CD14-positive monocyte (primary cell): ENCODE measurements at regions not wholly inside any gene's neighbourhood (a gene's known extent, or its start where the extent isn't known, plus 50 kb on each side); places are given as distances from the start of the nearest gene placed in this dataset.

ENCODE experiments used
- DNase-seq, 3 donors: peaks; one replicate each; pipeline ENCODE4 v3.0.0-alpha.2; 2011 to 2022
- H2AFZ ChIP-seq: 2 replicates; pipeline ENCODE4 v1.6.0; 2012; ENCODE audit warnings: mild to moderate bottlenecking, low read depth, low read length, inconsistent platforms; ENCODE audit not compliant: insufficient read depth, poor library complexity, severe bottlenecking
- H3K27ac ChIP-seq, 2 donors: 1 replicate in 1 of 2; 2 replicates in 1 of 2; pipeline ENCODE4 v1.5.1; 2012 to 2013; ENCODE audit warnings: low read length in 2 of 2, control low read depth in 1 of 2, inconsistent platforms in 1 of 2, low read depth in 1 of 2, mild to moderate bottlenecking in 1 of 2
- H3K27me3 ChIP-seq, 2 donors: one replicate each; pipeline versions ENCODE4 v1.6.0 to v1.6.1; 2011 to 2013; ENCODE audit warnings: low read length in 2 of 2; ENCODE audit not compliant: control insufficient read depth in 2 of 2, insufficient read depth in 2 of 2
- H3K36me3 ChIP-seq, 2 donors: replicated peaks in 1 of 2; 1 replicate in 1 of 2; 2 replicates in 1 of 2; pipeline versions ENCODE4 v1.5.1 to v1.6.1; 2012 to 2013; ENCODE audit warnings: low read length in 2 of 2, control low read depth in 1 of 2, inconsistent platforms in 1 of 2, mild to moderate bottlenecking in 1 of 2; ENCODE audit not compliant: insufficient read depth in 2 of 2, control insufficient read depth in 1 of 2
- H3K4me1 ChIP-seq, 2 donors: 1 replicate in 1 of 2; 2 replicates in 1 of 2; pipeline versions ENCODE4 v1.5.1 to v1.6.1; 2012 to 2013; ENCODE audit warnings: low read length in 2 of 2, control low read depth in 1 of 2, inconsistent platforms in 1 of 2, mild to moderate bottlenecking in 1 of 2, moderate library complexity in 1 of 2; ENCODE audit not compliant: insufficient read depth in 2 of 2, control insufficient read depth in 1 of 2
- H3K4me2 ChIP-seq: replicated peaks from 2 replicates; pipeline ENCODE3; 2012; ENCODE audit warnings: low read length, moderate library complexity, mild to moderate bottlenecking; ENCODE audit not compliant: poor library complexity, severe bottlenecking; ENCODE audit errors: extremely low read depth
- H3K4me3 ChIP-seq, 3 experiments: fragments of 200-600 bp in 1 of 3; sonication (generic) in 1 of 3; replicated peaks in 1 of 3; 1 replicate in 2 of 3; 2 replicates in 1 of 3; pipeline ENCODE4 v1.5.1; 2011 to 2013; ENCODE audit warnings: low read length in 3 of 3, mild to moderate bottlenecking in 3 of 3, control low read depth in 2 of 3, low read depth in 2 of 3, inconsistent platforms in 1 of 3, moderate library complexity in 1 of 3
- H3K79me2 ChIP-seq: 2 replicates; pipeline ENCODE4 v1.6.0; 2012; ENCODE audit warnings: mild to moderate bottlenecking, control low read depth, inconsistent platforms, low read length, moderate library complexity; ENCODE audit not compliant: insufficient read depth
- H3K9ac ChIP-seq: 2 replicates; pipeline ENCODE4 v1.6.0; 2017; ENCODE audit warnings: low read length, mild to moderate bottlenecking; ENCODE audit not compliant: insufficient read depth, poor library complexity, severe bottlenecking
- H3K9me3 ChIP-seq, 2 donors: replicated peaks in 1 of 2; 1 replicate in 1 of 2; 2 replicates in 1 of 2; pipeline versions ENCODE4 v1.5.1 to v1.6.1; 2012 to 2013; ENCODE audit warnings: low read length in 2 of 2, control low read depth in 1 of 2; ENCODE audit not compliant: control insufficient read depth in 1 of 2, insufficient read depth in 1 of 2
- H4K20me1 ChIP-seq: 2 replicates; pipeline ENCODE4 v1.6.0; 2012; ENCODE audit warnings: mild to moderate bottlenecking, low read length, control low read depth, moderate library complexity; ENCODE audit not compliant: insufficient read depth
- H3K27ac Mint-ChIP-seq, 7 donors: one replicate each; pipeline ENCODE4 v1.8.0; 2020; ENCODE audit warnings: mild to moderate bottlenecking in 7 of 7, mixed read lengths in 7 of 7, moderate library complexity in 6 of 7, inconsistent platforms in 2 of 7
- H3K27me3 Mint-ChIP-seq, 3 donors: one replicate each; pipeline ENCODE4 v1.8.0; 2021 to 2022; ENCODE audit warnings: low read depth in 3 of 3, mild to moderate bottlenecking in 3 of 3, mixed read lengths in 3 of 3, moderate library complexity in 3 of 3, inconsistent platforms in 1 of 3
- H3K36me3 Mint-ChIP-seq, 2 donors: one replicate each; pipeline ENCODE4 v1.8.0; 2020; ENCODE audit warnings: mixed read lengths in 2 of 2, inconsistent platforms in 1 of 2, mild to moderate bottlenecking in 1 of 2
- H3K4me1 Mint-ChIP-seq: one replicate; pipeline ENCODE4 v1.8.0; 2020; ENCODE audit warnings: mild to moderate bottlenecking, mixed read lengths
- H3K4me3 Mint-ChIP-seq, 2 donors: one replicate each; pipeline ENCODE4 v1.8.0; 2020; ENCODE audit warnings: mild to moderate bottlenecking in 2 of 2, mixed read lengths in 2 of 2, moderate library complexity in 1 of 2
- H3K9me3 Mint-ChIP-seq, 7 donors: one replicate each; pipeline ENCODE4 v1.8.0; 2020 to 2022; ENCODE audit warnings: mixed read lengths in 7 of 7, mild to moderate bottlenecking in 6 of 7, moderate library complexity in 6 of 7, inconsistent platforms in 2 of 7
- WGBS: methylation state at CpG from one replicate; pipeline ENCODE4 v1.1.5; 2013; ENCODE audit warnings: missing lambda C conversion rate; ENCODE audit not compliant: insufficient coverage; 5-methylcytosine and 5-hydroxymethylcytosine counted together
- intact Hi-C, 2 donors: fragments of 100-400 bp; cut with micrococcal nuclease; formaldehyde crosslinking; loops; one replicate each; pipeline versions ENCODE4 v1.15.0 to v1.15.1; 2023
- TF ChIP-seq, protein P1 (sequence below): fragments of 200-600 bp; IDR thresholded peaks from one replicate; pipeline ENCODE4 v1.8.0; 2022; ENCODE audit warnings: antibody characterized with exemption, mild to moderate bottlenecking

DNA sequence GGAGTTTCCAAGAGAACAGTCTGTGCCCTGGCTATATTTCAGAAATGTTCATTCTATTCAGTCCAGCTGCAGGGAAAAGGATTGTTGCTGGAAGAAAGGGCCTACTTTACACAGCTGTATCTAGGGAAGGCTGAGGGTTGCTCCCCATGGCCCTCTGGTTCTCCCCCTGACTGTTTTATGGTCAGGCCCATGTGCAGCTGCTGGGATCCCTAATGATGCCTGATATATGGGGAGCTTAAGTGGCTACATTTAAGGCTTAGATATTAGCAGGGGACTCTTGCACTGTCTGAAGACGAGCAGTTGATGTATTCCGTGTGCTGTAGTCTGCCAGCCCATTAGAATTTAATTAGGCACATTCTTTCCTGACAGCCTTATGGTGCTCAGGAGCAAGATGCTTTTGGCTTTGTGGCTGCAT, 72.0 kb downstream of the FAM43A start:
- Mint-ChIP-seq H3K9me3 (no peaks in the 10 kb centered on the region), H3K4me1 (peaks cover 7% of the 10 kb centered on the region), H3K4me3 (no peak overlapping the region), H3K27ac (no peak overlapping the region), H3K27me3 (peaks cover 0 to 5% (median 4%) of the 10 kb centered on the region in 3 donors), H3K36me3 (no peaks in the 10 kb centered on the region)
- Histone ChIP-seq H3K27ac (no peak overlapping the region), H3K79me2 (no peaks in the 10 kb centered on the region), H3K9ac (no peak overlapping the region), H3K4me3 (no peak overlapping the region), H3K4me2 (no peak overlapping the region), H2AFZ (no peak overlapping the region), H3K36me3 (no peaks in the 10 kb centered on the region), H3K4me1 (peaks cover 0 to 6% of the 10 kb centered on the region in 2 donors), H3K27me3 (no peaks in the 10 kb centered on the region), H4K20me1 (no peaks in the 10 kb centered on the region), H3K9me3 (no peaks in the 10 kb centered on the region)
- no peak for DNase-seq
- 94% methylated on average over 2 of the region's 2 CpGs for WGBS
- intact Hi-C loops, result no loop called here
- TF ChIP-seq, protein P1, sequence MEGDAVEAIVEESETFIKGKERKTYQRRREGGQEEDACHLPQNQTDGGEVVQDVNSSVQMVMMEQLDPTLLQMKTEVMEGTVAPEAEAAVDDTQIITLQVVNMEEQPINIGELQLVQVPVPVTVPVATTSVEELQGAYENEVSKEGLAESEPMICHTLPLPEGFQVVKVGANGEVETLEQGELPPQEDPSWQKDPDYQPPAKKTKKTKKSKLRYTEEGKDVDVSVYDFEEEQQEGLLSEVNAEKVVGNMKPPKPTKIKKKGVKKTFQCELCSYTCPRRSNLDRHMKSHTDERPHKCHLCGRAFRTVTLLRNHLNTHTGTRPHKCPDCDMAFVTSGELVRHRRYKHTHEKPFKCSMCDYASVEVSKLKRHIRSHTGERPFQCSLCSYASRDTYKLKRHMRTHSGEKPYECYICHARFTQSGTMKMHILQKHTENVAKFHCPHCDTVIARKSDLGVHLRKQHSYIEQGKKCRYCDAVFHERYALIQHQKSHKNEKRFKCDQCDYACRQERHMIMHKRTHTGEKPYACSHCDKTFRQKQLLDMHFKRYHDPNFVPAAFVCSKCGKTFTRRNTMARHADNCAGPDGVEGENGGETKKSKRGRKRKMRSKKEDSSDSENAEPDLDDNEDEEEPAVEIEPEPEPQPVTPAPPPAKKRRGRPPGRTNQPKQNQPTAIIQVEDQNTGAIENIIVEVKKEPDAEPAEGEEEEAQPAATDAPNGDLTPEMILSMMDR, result no peak

DNA sequence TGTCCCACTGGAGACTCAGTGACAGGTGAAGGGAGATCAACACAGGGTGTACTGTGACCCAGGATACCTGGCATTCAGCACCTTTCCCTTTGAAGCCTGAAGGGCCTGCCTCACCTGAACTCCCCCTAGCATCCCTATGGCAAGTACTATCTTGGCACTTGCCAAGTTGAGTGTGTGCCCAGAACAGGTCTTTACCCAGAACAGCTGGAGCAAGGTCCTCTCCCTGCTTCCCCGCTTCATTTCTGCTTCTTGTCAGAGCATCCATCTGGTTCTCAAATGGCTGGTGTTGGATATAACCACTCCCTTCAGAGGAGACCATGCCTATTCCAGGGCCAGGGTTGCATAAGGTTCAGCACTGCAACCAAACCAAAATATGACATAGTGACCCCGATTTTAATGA, 73.0 kb downstream of the FAM43A start:
- DNase-seq, result no peak
- Histone ChIP-seq H4K20me1 (no peaks in the 10 kb centered on the region), H2AFZ (no peak overlapping the region), H3K9ac (no peak overlapping the region), H3K27ac (no peak overlapping the region), H3K9me3 (no peaks in the 10 kb centered on the region), H3K4me3 (no peak overlapping the region), H3K27me3 (no peaks in the 10 kb centered on the region), H3K79me2 (no peaks in the 10 kb centered on the region), H3K4me2 (no peak overlapping the region), H3K36me3 (no peaks in the 10 kb centered on the region), H3K4me1 (peaks cover 0 to 6% of the 10 kb centered on the region in 2 donors)
- H3K36me3 Mint-ChIP-seq, result no peaks in the 10 kb centered on the region
- intact Hi-C loops, result no loop called here
- H3K27me3 Mint-ChIP-seq, result peaks cover 0 to 5% (median 4%) of the 10 kb centered on the region in 3 donors
- no peaks in the 10 kb centered on the region for H3K9me3 Mint-ChIP-seq
- peaks cover 7% of the 10 kb centered on the region for H3K4me1 Mint-ChIP-seq
- H3K27ac Mint-ChIP-seq, result no peak overlapping the region
- WGBS, result 94% methylated on average over 2 of the region's 2 CpGs
- H3K4me3 Mint-ChIP-seq, result no peak overlapping the region
- TF ChIP-seq, protein P1, result no peak
